ENCODE measurements at regions not wholly inside any gene's neighbourhood (a gene's known extent, or its start where the extent isn't known, plus 50 kb on each side); places are given as distances from the start of the nearest gene placed in this dataset.

- no peak overlapping the region for H3K4me3 ChIP-seq (ENCODE audit: low read depth, poor library complexity, severe bottlenecking)
- WGBS, 2 donors = 58 to 62% methylated on average over 1 of the region's 1 CpG
- DNase-seq (ENCODE audit: low spot score in 2 of 2) = no peak
- intact Hi-C loops (cut with DNase I; ENCODE audit: low total_unique reads) = no loop called here
- TF ChIP-seq CTCF (IDR thresholded peaks at IDR 0.05) (no peak), POLR2A (IDR thresholded peaks at IDR 0.05) (no peak)
Measured at GRCh38 chr13:105572401-105572800, 963.1 kb downstream of the EFNB2 start.

- WGBS, 2 donors = 90 to 97% methylated on average over 2 of the region's 2 CpGs
- intact Hi-C loops (cut with DNase I; ENCODE audit: low total_unique reads) = no loop called here
- no peak for TF ChIP-seq CTCF (IDR thresholded peaks at IDR 0.05)
- TF ChIP-seq POLR2A (IDR thresholded peaks at IDR 0.05) = no peak
- no peak for DNase-seq (ENCODE audit: low spot score in 2 of 2)
- no peak overlapping the region for H3K4me3 ChIP-seq (ENCODE audit: low read depth, poor library complexity, severe bottlenecking)
Measured at GRCh38 chr13:105569816-105570215, 965.6 kb downstream of the EFNB2 start.

DNA sequence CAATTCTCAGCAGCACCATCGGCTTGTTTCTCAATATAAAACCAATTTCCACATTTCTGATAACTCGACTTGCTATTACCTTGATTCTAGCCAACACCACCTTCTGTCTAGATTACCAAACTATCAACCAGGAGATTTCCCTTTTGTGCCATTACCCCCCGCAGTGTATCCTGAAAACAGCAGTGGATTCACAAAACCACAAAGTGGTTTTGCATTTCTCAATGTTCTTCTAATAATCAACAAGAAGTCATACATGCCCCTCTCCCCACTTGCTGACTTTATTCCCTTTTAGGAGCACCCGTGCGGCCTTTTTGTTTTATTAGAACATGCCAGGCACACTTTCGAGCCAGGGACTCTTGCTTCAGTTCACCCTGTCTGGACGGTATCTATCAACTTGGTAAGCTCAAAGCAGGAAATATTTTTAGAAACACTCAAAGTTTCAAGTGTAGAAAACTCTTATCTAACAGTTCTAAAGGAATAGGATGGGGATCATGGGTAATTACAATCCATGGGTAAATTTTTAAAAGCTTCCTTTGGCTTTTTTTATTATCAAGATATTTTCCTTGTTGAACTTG, 967.4 kb downstream of the EFNB2 start:
- WGBS, 2 donors = 89 to 91% methylated on average over 7 of the region's 7 CpGs
- DNase-seq (ENCODE audit: low spot score in 2 of 2) = no peak
- TF ChIP-seq CTCF (IDR thresholded peaks at IDR 0.05) = no peak

DNA sequence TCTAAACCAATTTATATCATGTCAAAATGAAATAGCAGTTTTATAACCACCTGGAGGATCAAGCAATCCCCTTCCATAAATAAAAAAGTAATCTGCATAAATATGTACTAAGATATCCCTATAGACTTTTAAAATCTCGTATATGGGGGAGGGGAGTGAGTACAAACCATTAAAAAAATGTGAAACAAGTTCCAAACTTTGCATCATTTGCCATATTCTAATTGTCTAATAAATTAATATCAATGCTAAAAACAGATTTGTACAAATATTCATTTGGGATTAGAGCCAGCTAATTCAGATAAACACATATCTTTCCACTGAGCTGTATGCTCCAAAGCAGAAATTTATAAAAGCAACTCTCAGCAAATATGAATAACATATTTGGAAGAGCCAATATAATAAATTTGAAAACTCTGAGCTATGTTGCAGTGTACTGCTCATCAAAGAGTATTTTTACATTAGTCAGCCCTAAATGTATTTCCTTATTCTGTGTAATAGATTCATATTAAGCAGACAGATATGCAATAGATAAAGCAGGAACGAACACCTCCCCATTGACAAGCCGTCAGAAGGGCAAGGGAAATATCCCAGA, 970.2 kb downstream of the EFNB2 start:
- intact Hi-C loops (cut with DNase I; ENCODE audit: low total_unique reads) = no loop called here
- no peak for DNase-seq (ENCODE audit: low spot score in 2 of 2)
- WGBS, 2 donors = 46 to 54% methylated on average over 3 of the region's 3 CpGs
- H3K4me3 ChIP-seq (ENCODE audit: low read depth, poor library complexity, severe bottlenecking) = no peak overlapping the region
- no peak for TF ChIP-seq CTCF (IDR thresholded peaks at IDR 0.05)
- no peak for TF ChIP-seq POLR2A (IDR thresholded peaks at IDR 0.05)

More for the DNA sequence above, 967.4 kb downstream of the EFNB2 start:
- H3K4me3 ChIP-seq (ENCODE audit: low read depth, poor library complexity, severe bottlenecking) = no peak overlapping the region
- intact Hi-C loops (cut with DNase I; ENCODE audit: low total_unique reads) = no loop called here

- intact Hi-C loops (cut with DNase I; ENCODE audit: low total_unique reads) = no loop called here
- TF ChIP-seq POLR2A (IDR thresholded peaks at IDR 0.05) (no peak), CTCF (IDR thresholded peaks at IDR 0.05) (no peak)
- DNase-seq (ENCODE audit: low spot score in 2 of 2) = no peak
- H3K4me3 ChIP-seq (ENCODE audit: low read depth, poor library complexity, severe bottlenecking) = no peak overlapping the region
- 71 to 87% methylated on average over 12 of the region's 12 CpGs for WGBS, 2 donors
Measured at GRCh38 chr13:105552078-105552477, 983.4 kb downstream of the EFNB2 start.

DNA sequence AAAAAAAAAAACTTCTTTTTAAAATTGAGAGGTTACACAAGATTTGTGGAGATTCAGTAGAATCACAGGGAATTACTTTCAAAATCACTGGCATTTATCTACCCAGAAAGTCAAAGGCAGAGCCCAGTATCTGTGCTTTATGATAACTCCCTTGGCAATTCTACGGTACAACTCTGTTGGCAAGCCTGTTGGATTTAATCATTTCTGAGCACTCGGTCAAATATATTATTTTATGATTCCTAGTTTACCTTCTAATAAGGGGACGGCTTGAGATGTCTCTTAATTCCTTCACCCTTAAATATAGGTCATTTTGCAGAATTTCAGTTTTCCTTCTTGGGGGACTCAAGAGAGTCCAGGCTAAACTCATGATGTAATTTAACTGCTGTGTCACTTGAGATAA, 987.6 kb downstream of the EFNB2 start:
- no peak for DNase-seq (ENCODE audit: low spot score in 2 of 2)
- 82 to 86% methylated on average over 3 of the region's 3 CpGs for WGBS, 2 donors
- intact Hi-C loops (cut with DNase I; ENCODE audit: low total_unique reads) = no loop called here
- no peak overlapping the region for H3K4me3 ChIP-seq (ENCODE audit: low read depth, poor library complexity, severe bottlenecking)
- TF ChIP-seq POLR2A (IDR thresholded peaks at IDR 0.05) (no peak), CTCF (IDR thresholded peaks at IDR 0.05) (no peak)

Data from lower leg skin (tissue), 4 donors.